UCSD-AML1 (cell line): ENCODE measurements at regions not wholly inside any gene's neighbourhood (a gene's known extent, or its start where the extent isn't known, plus 50 kb on each side); places are given as distances from the start of the nearest gene placed in this dataset.
"Not testable (repeated sequence)": the region's sequence is repeated elsewhere in the genome, so short reads cannot be mapped to it uniquely, and the experiment has no call there.

Experiments
- DNase-seq: peaks from one replicate; lab custom pipeline; 2025; ENCODE audit not compliant: unreplicated experiment; lab: John Stamatoyannopoulos, UW

GRCh38 chr6:56719315-56720058, 76.8 kb upstream of the DST start:
- not testable (repeated sequence) for DNase-seq

DNA sequence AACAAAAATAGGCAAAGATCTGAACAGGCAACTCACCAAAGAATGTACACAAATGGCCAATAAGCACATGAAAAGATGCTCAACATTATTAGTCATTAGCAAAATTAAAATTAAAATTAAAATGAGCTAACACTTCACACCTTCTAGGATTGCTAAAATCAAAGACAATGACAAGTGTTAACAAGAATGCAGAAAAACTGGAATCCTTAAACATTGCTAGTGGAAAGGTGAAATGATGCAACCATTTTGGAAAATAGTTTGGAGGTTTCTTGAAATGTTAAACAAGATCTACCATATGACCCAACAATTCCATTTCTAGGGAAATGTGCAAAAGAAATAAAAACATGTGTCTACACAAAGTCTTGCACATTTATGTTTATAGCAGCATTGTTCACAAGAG, 75.5 kb upstream of the DST start:
- no peak for DNase-seq

GRCh38 chr6:56716229-56716628, 73.5 kb upstream of the DST start:
- no peak for DNase-seq

DNA sequence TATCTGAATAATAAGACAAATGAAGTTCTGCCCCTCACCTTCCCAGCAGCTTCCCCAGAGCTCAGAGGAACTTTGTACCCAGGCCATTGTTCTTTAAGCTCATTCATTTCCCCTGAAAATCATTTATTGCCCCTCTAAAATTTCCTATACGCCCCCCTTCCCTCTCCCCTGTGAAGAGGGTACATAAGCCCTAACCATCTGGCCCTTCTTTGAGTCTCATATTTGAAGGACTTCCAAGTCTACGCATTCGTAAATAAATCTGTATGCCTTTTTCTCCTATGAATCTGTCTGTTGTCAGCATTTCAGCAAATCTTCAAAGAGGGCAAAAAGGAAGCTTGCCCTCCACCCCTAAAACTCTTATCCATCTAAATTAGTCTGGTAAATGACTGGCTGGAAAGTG, 73.1 kb upstream of the DST start:
- DNase-seq, result no peak

GRCh38 chr6:56714982-56715456, 72.3 kb upstream of the DST start:
- DNase-seq, result no peak

DNA sequence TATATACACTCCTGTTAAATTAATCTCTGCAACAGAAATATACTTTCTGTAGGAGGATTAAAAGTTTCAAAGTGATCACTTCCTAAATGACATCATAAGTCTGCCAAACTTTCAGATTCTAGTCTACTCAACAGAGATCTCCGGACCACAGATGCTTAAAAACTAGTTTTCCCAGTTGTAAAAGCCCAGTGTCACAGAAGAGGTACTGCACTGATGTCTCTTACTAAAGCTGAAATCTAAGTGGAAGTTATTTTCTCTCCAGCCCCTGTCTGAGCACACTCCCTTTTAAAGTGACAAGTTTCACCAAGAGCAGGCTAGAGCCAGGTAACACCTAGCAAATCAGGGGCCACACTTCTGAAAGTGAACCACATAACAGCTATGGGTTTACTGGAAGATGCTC, 71.6 kb upstream of the DST start:
- no peak for DNase-seq

DNA sequence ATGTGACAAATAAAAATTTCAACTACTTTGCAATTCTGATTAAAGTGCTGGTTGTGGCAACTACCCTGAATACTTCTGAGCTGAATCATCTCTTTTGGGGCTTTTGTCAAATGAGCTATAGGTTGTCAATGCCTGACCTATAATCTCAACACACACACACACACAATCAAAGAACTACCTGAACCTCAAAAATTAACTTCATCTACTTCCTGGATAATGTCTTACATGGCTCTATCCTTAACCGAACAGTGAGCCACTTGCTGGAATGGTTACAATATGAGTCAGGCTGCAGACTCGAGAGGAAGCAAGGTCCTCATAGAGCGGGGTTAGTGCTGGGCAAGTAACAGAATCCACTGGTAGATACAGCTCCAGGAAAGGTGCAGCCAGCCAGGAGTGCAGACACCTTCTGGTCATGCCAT, 70.6 kb upstream of the DST start:
- peak; percentile 6 for DNase-seq

DNA sequence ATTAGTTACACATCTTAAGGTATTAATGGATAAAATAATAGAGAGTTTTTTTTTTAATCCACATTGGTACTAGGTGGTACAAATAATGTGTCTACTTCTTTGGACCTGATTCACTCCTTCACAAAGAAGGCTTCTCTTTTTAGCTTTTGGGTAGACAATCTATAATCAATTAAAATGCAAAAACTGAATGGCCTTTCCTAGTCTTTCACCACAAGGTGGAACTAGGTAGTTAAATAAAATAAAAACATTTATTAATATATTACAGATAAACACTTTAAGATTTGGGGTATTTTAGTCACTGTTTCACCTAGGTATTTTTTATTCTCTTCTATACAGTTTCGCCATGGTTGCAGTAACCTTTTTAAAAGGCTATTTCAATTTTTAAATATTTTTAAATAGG, 68.3 kb upstream of the DST start:
- no peak for DNase-seq

- no peak for DNase-seq
These were observed 67.0 kb upstream of the DST start for GRCh38 chr6:56709650-56710049.

GRCh38 chr6:56708810-56709597, 66.3 kb upstream of the DST start:
- DNase-seq, result no peak

DNA sequence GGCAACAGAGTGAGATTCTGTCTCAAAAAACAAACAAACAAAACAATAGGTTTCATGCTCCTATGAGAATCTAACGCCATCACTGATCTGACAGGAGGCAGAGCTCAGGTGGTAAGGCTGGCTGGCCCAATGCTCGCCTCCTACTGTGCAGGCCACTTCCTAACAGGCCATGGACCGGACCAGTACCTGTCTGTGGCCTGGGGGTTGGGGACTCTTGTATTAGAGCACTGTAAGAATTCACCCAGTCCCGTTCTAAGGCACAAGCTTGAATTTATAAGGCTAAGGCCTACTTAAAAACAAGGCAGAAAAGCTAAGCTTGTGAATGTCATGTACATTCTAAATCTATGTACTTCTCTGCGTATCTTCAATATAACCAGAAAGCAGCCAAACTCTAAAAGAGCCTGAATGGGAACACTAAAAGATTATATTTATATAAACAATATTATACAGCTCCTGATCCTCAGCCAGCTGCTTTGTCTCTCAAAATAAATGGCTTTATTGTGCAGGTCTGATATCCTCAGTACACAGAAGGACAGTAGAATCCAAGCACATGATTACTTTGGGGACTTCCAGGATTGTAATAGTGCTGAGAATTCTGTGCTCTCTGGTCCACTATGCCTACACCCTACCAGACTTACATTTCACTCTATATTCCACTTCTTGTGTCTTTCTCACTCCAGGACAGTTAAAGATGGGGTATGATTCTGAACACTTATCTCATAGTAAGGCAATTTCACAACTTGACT, 64.5 kb upstream of the DST start:
- DNase-seq, result no peak

GRCh38 chr6:56699066-56699654, 56.5 kb upstream of the DST start:
- no peak for DNase-seq

DNA sequence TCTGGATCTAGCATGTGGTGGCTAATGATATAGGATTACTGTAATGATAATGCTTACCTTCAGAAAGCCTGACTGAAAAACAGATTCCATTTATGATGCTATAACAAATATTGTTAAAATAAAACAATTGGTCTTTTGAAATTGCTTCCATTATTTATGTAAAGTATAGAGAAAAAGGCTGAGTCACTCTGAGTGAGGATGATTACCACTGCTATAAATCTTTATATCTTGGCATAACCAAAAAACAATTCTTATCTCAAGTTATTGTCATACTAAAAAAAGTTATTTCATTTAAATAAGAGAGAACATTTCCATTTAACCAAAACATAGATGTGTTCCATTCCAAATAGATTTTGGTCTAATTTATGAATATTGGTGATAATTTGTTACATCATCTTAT, 53.0 kb upstream of the DST start:
- no peak for DNase-seq

- no peak for DNase-seq
These were observed 51.3 kb upstream of the DST start for GRCh38 chr6:56694002-56694401.

GRCh38 chr6:56693246-56693607, 50.5 kb upstream of the DST start:
- DNase-seq, result no peak

DNA sequence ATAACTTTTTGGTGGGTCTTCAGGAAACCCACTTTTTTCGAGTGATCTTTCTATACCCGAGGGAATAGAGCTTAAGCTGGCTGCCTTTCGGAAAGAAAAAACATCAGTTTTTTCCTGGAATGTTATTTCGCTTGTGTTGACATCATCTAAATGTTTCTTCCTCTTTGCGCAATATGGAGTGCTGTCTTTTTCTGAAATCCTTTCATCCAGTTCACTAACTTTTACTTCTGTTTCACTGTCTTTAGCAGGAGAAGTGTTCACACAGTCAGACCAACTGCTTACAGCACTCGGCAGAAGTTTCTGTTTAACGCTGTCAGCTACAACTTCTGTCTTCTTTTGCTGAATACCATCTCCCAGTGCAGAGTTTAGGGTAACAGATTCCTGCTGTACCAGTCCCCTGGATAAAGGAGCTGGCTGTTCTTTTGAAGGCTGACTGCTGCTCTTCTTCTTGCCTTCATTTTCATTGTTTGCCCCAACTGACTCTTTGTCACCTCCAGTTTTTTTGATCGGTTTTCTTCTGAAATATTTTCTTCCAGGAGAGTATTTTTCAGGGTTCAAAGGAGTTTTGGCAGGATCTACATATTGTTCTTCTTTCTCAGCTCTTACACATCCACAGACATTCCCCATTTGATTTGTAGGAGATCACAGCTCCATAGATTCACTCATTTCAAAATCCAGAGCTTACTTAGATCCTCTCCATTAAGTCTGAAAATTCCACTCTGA, 50.0 kb upstream of the DST start:
- no peak for DNase-seq
